Epithelial cell of esophagus (primary cell): ENCODE measurements at regions not wholly inside any gene's neighbourhood (a gene's known extent, or its start where the extent isn't known, plus 50 kb on each side); places are given as distances from the start of the nearest gene placed in this dataset.

Source experiments
- DNase-seq: peaks from one replicate; pipeline ENCODE4 v3.0.0; 2010; ENCODE audit warnings: low read depth
- H3K4me3 ChIP-seq: 2 replicates; pipeline ENCODE4 v1.5.1; 2011; ENCODE audit warnings: mild to moderate bottlenecking, low read length, control low read depth
- TF ChIP-seq, protein P1 (sequence below): IDR thresholded peaks from 2 replicates; pipeline ENCODE4 v1.5.1; 2011; ENCODE audit warnings: low read depth, mild to moderate bottlenecking, low read length, control low read depth, inconsistent platforms; ENCODE audit not compliant: insufficient read depth; ENCODE audit errors: missing control alignments

DNA sequence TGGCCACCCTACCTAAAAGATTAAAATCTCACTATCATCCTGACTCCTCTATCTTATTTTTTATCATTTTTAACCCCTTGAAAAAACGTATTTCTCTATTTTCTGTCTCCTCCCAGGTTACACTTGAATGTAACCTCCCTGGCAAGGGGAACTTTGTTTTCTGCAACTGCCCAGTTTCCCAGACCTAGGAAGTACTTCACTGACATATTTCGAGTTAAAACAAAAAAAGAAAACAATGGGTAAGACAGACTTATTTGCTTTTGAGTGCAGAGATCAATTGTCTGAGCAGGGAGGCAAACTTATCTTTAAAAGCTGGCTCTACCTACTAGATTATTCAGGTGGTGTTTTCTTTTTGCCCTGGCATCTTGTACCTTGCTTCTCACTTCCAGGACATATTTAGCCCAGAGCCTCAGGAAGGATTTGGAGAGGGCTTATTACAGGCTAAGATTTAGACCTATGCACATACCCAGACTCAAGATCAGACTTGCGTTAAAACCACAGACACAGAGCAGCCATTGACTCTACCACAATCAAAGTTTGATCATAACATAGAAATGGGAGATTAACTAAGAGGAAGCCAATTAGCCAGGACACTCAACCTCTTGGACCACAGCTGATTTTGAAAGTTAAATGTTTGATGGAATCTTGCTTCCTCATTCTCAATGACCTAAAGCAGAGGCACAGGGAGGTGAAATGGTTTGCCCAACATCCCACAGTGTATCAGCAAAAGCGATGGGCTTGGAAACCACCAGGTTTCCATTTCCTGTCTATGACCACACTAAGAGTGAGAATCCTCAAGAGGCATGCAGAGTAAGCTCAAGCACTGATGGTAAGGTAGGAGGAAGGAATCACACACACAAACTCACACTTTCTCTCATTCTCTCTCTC, 169.5 kb upstream of the THBS1 start:
- H3K4me3 ChIP-seq, result no peak overlapping the region
- DNase-seq, result peak; percentile 61
- TF ChIP-seq, protein P1, sequence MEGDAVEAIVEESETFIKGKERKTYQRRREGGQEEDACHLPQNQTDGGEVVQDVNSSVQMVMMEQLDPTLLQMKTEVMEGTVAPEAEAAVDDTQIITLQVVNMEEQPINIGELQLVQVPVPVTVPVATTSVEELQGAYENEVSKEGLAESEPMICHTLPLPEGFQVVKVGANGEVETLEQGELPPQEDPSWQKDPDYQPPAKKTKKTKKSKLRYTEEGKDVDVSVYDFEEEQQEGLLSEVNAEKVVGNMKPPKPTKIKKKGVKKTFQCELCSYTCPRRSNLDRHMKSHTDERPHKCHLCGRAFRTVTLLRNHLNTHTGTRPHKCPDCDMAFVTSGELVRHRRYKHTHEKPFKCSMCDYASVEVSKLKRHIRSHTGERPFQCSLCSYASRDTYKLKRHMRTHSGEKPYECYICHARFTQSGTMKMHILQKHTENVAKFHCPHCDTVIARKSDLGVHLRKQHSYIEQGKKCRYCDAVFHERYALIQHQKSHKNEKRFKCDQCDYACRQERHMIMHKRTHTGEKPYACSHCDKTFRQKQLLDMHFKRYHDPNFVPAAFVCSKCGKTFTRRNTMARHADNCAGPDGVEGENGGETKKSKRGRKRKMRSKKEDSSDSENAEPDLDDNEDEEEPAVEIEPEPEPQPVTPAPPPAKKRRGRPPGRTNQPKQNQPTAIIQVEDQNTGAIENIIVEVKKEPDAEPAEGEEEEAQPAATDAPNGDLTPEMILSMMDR, result no peak

DNA sequence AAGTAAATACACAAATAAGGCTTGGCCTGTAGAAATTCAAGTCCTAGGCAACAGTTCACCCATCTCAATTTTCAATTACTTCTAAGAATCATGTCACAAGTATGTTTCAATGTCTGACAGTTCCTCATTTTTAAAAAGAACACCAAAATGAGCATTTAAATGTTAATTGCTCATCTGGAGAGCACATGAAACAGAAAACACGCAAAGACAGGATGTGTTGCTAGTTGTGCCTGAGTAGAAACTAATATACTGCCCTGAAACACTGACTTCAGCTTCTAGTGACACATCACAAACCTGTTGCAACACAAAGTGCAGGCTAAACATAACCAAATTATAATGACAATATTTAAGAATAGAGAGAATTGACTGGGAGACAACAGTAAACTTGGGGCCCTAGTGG, 167.3 kb upstream of the THBS1 start:
- H3K4me3 ChIP-seq, result no peak overlapping the region
- DNase-seq, result peak; percentile 57
- TF ChIP-seq, protein P1, result no peak

DNA sequence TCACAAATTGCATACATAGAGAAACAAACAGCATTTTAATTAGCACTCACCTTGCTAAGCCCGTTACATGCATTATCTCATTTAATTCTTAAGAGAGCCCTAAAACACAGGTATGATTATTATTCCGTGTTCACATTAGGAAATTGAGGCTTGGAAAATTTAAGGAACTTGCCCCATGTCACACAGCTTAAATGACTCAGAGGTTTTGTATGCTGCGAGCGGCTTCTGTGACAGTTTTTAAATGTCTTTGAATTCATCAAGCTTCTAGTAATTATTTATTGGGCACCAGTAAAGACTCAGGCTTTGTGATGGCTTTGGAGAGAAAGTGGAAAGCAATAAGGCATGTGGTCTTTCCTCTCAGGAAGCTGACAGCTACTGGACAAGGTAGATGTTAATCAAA, 166.7 kb upstream of the THBS1 start:
- TF ChIP-seq, protein P1, result no peak
- no peak for DNase-seq

DNA sequence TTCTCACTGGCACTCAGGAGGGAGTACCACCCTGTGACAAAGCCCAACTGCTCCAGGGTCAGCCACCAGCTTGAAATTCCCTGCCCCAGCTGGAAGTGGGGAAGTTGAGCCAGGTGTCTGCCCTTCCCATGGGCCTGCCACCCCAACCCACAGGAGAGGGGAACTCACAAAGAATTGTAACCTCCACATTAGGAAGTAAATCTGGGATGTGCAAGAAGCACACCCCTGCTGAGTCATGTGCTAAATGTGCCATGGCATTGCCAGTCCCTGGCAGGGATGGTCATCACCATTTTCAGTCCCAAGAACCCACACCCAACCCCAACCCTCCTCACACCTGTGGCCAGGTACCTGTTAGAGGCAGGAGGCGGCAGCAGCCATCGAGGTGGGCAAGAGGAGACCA, 165.2 kb upstream of the THBS1 start:
- H3K4me3 ChIP-seq, result no peak overlapping the region
- TF ChIP-seq, protein P1, result no peak
- DNase-seq, result no peak

More for the DNA sequence above, 166.7 kb upstream of the THBS1 start:
- H3K4me3 ChIP-seq, result no peak overlapping the region

DNA sequence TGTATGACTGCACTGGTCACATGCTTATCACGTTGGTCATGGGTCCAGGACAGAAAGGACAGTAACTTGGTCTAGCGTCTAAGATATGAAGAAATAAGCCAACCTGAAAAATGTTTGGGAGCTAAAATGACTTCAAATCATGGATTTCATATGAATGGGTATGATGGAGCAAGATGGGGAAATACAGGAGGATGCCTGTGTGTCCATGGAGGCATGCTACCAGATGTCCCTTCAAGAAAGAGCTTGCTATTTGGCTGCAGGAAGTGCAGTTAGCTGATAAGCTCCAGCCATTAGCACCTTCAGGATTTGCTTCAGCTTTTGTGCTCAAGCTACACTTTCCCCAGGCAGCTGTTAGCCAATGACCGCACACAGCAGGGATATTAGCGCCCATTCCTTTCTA, 164.6 kb upstream of the THBS1 start:
- TF ChIP-seq, protein P1, result no peak
- H3K4me3 ChIP-seq, result no peak overlapping the region
- DNase-seq, result no peak

DNA sequence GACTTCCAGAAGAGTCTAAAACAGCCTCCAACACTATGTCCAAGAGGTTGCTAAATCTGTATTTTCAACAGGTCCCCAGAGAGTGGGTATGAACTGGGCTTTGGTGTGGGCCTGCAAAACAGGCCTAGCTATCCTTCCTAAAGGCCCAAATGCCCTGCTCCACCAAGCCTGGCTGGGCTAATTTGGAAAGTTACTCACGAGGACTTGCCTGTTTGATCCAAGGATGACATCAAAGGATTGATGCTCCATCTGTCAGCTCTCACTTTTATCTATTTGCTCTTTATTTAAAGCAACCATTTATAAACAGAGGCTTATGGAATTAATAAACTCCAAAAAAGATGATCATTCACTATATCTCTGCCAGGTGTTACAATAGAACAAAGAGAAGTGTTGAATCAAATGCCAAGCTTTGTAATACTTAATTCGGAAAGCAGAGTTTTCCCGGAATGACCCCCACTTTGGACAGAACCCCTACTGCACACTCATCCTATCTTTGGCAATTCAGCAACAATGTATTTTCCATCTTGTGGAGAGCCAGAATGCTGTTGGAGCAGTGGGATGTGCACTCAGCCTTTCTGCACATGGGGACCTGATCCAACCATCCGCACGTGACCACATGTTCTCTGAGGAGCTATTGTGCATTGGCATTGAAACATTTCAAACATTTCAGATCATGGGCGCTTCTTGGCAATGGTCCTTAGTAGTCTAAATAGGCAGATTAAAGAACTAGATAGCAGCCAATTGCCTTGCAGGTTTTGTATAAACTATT, 163.3 kb upstream of the THBS1 start:
- no peak for DNase-seq
- TF ChIP-seq, protein P1, result no peak
- H3K4me3 ChIP-seq, result no peak overlapping the region
